ENCODE measurements at regions not wholly inside any gene's neighbourhood (a gene's known extent, or its start where the extent isn't known, plus 50 kb on each side); places are given as distances from the start of the nearest gene placed in this dataset.
"Not testable (repeated sequence)": the region's sequence is repeated elsewhere in the genome, so short reads cannot be mapped to it uniquely, and the experiment has no call there.

GRCh38 chr21:7930445-7930844 lies 2590.9 kb upstream of the TPTE start:
- 66% methylated on average over 9 of the region's 9 CpGs for WGBS (ENCODE audit: insufficient coverage)
- peaks cover 17 to 71% (median 67%) of the 10 kb centered on the region in 3 donors for H3K9me3 ChIP-seq (ENCODE audit: control extremely low read depth in 1 of 3, control insufficient read depth in 2 of 3, insufficient read depth in 1 of 3, low read length in 2 of 3)

GRCh38 chr21:7932113-7932512 lies 2589.3 kb upstream of the TPTE start:
- H3K4me3 ChIP-seq (ENCODE audit: control extremely low read depth in 1 of 5, extremely low read depth in 1 of 5, insufficient read depth in 1 of 5, low read depth in 2 of 5, low read length in 4 of 5); H3K79me2 ChIP-seq (ENCODE audit: control insufficient read depth, insufficient read depth, low read length); H3K4me1 Mint-ChIP-seq; H3K27ac ChIP-seq (ENCODE audit: low read length in 2 of 2); POLR2A ChIA-PET; H3K36me3 ChIP-seq (replicated peaks in 1 of 2; ENCODE audit: control extremely low read depth in 1 of 2, control insufficient read depth in 1 of 2, extremely low read depth in 1 of 2, insufficient read depth in 2 of 2, low read length in 1 of 2); H3K27ac Mint-ChIP-seq; CTCF ChIA-PET; H3K4me2 ChIP-seq (replicated peaks; ENCODE audit: low read depth, low read length, poor library complexity, severe bottlenecking); H3K4me1 ChIP-seq (ENCODE audit: control insufficient read depth in 2 of 2, insufficient read depth in 2 of 2, low read length in 2 of 2); H3K9ac ChIP-seq (ENCODE audit: low read length); H3K4me3 Mint-ChIP-seq; H4K20me1 ChIP-seq (ENCODE audit: control insufficient read depth, insufficient read depth, low read length, poor library complexity, severe bottlenecking); H3K27me3 Mint-ChIP-seq; ATAC-seq (ENCODE audit: low read depth); DNase-seq; H2AFZ ChIP-seq (ENCODE audit: insufficient read depth, low read depth, low read length, poor library complexity, severe bottlenecking); intact Hi-C loops (cut with micrococcal nuclease); H3K27me3 ChIP-seq (replicated peaks in 1 of 4; ENCODE audit: control extremely low read depth in 1 of 4, control insufficient read depth in 3 of 4, insufficient read depth in 4 of 4, low read length in 3 of 4): not testable (repeated sequence)
- H3K9me3 Mint-ChIP-seq (ENCODE audit: insufficient read depth), result peaks cover 65% of the 10 kb centered on the region
- H3K9me3 ChIP-seq (ENCODE audit: control extremely low read depth in 1 of 3, control insufficient read depth in 2 of 3, insufficient read depth in 1 of 3, low read length in 2 of 3), result peaks cover 15 to 87% (median 67%) of the 10 kb centered on the region in 3 donors
- 75% methylated on average over 11 of the region's 11 CpGs for WGBS (ENCODE audit: insufficient coverage)

More at GRCh38 chr21:7930445-7930844, 2590.9 kb upstream of the TPTE start:
- intact Hi-C loops (cut with micrococcal nuclease); H3K4me1 ChIP-seq (ENCODE audit: control insufficient read depth in 2 of 2, insufficient read depth in 2 of 2, low read length in 2 of 2); H3K79me2 ChIP-seq (ENCODE audit: control insufficient read depth, insufficient read depth, low read length); POLR2A ChIA-PET; H3K4me3 ChIP-seq (ENCODE audit: control extremely low read depth in 1 of 5, extremely low read depth in 1 of 5, insufficient read depth in 1 of 5, low read depth in 2 of 5, low read length in 4 of 5); H3K4me1 Mint-ChIP-seq; H3K4me2 ChIP-seq (replicated peaks; ENCODE audit: low read depth, low read length, poor library complexity, severe bottlenecking); H3K4me3 Mint-ChIP-seq; H3K9ac ChIP-seq (ENCODE audit: low read length); H3K27me3 Mint-ChIP-seq; H3K27me3 ChIP-seq (replicated peaks in 1 of 4; ENCODE audit: control extremely low read depth in 1 of 4, control insufficient read depth in 3 of 4, insufficient read depth in 4 of 4, low read length in 3 of 4); H4K20me1 ChIP-seq (ENCODE audit: control insufficient read depth, insufficient read depth, low read length, poor library complexity, severe bottlenecking); CTCF ChIA-PET; H3K27ac Mint-ChIP-seq; H3K27ac ChIP-seq (ENCODE audit: low read length in 2 of 2); H3K36me3 ChIP-seq (replicated peaks in 1 of 2; ENCODE audit: control extremely low read depth in 1 of 2, control insufficient read depth in 1 of 2, extremely low read depth in 1 of 2, insufficient read depth in 2 of 2, low read length in 1 of 2); ATAC-seq (ENCODE audit: low read depth); DNase-seq; H2AFZ ChIP-seq (ENCODE audit: insufficient read depth, low read depth, low read length, poor library complexity, severe bottlenecking): not testable (repeated sequence)
- H3K9me3 Mint-ChIP-seq (ENCODE audit: insufficient read depth), result peaks cover 49% of the 10 kb centered on the region
- TF ChIP-seq CTCF (IDR thresholded peaks at IDR 0.05), result peak; percentile 35

- H3K9ac ChIP-seq (ENCODE audit: low read length); H3K4me3 ChIP-seq (ENCODE audit: control extremely low read depth in 1 of 5, extremely low read depth in 1 of 5, insufficient read depth in 1 of 5, low read depth in 2 of 5, low read length in 4 of 5); intact Hi-C loops (cut with micrococcal nuclease); H3K4me2 ChIP-seq (replicated peaks; ENCODE audit: low read depth, low read length, poor library complexity, severe bottlenecking); H3K27ac ChIP-seq (ENCODE audit: low read length in 2 of 2); DNase-seq; H3K4me1 Mint-ChIP-seq; H3K27me3 ChIP-seq (replicated peaks in 1 of 4; ENCODE audit: control extremely low read depth in 1 of 4, control insufficient read depth in 3 of 4, insufficient read depth in 4 of 4, low read length in 3 of 4); H3K4me1 ChIP-seq (ENCODE audit: control insufficient read depth in 2 of 2, insufficient read depth in 2 of 2, low read length in 2 of 2); H3K36me3 ChIP-seq (replicated peaks in 1 of 2; ENCODE audit: control extremely low read depth in 1 of 2, control insufficient read depth in 1 of 2, extremely low read depth in 1 of 2, insufficient read depth in 2 of 2, low read length in 1 of 2); ATAC-seq (ENCODE audit: low read depth); H2AFZ ChIP-seq (ENCODE audit: insufficient read depth, low read depth, low read length, poor library complexity, severe bottlenecking); H3K27ac Mint-ChIP-seq; CTCF ChIA-PET; POLR2A ChIA-PET; H4K20me1 ChIP-seq (ENCODE audit: control insufficient read depth, insufficient read depth, low read length, poor library complexity, severe bottlenecking); H3K27me3 Mint-ChIP-seq; H3K4me3 Mint-ChIP-seq; H3K79me2 ChIP-seq (ENCODE audit: control insufficient read depth, insufficient read depth, low read length): not testable (repeated sequence)
- peaks cover 16 to 87% (median 67%) of the 10 kb centered on the region in 3 donors for H3K9me3 ChIP-seq (ENCODE audit: control extremely low read depth in 1 of 3, control insufficient read depth in 2 of 3, insufficient read depth in 1 of 3, low read length in 2 of 3)
- 75% methylated on average over 14 of the region's 14 CpGs for WGBS (ENCODE audit: insufficient coverage)
- peaks cover 72% of the 10 kb centered on the region for H3K9me3 Mint-ChIP-seq (ENCODE audit: insufficient read depth)
These were observed 2588.5 kb upstream of the TPTE start for GRCh38 chr21:7932834-7933233.

Measured in B cell (primary cell).